CD8-positive, alpha-beta memory T cell (primary cell): ENCODE measurements at regions not wholly inside any gene's neighbourhood (a gene's known extent, or its start where the extent isn't known, plus 50 kb on each side); places are given as distances from the start of the nearest gene placed in this dataset.

Experiments used
- CTCF ChIA-PET: fragments of 350-600 bp; sonication (Branson Sonifier 250); formaldehyde crosslinking; loops from one replicate; lab custom pipeline; 2021; ENCODE audit warnings: antibody characterized with exemption; lab: Charles Lee
- POLR2A ChIA-PET: fragments of 350-600 bp; sonication (Branson Sonifier 250); formaldehyde crosslinking; loops from one replicate; lab custom pipeline; 2021; ENCODE audit warnings: antibody characterized with exemption; lab: Charles Lee
- DNase-seq, 5 donors: peaks; one replicate each; pipeline versions ENCODE4 v3.0.0 to v3.0.0-alpha.2; 2020 to 2022; ENCODE audit warnings: mixed read lengths in 1 of 5
- H3K27ac ChIP-seq: one replicate; pipeline ENCODE4 v1.7.0; 2013; ENCODE audit warnings: low read depth, mild to moderate bottlenecking, low read length, moderate library complexity
- H3K27me3 ChIP-seq: 2 replicates; pipeline ENCODE4 v1.7.0; 2013; ENCODE audit warnings: low read length, mild to moderate bottlenecking; ENCODE audit not compliant: insufficient read depth, poor library complexity, severe bottlenecking
- H3K36me3 ChIP-seq: 2 replicates; pipeline ENCODE4 v1.7.0; 2013; ENCODE audit warnings: mild to moderate bottlenecking, low read length, moderate library complexity; ENCODE audit not compliant: insufficient read depth
- H3K4me1 ChIP-seq: 2 replicates; pipeline ENCODE4 v1.7.0; 2013; ENCODE audit warnings: mild to moderate bottlenecking, low read length, moderate library complexity; ENCODE audit not compliant: insufficient read depth
- H3K4me3 ChIP-seq: 2 replicates; pipeline ENCODE4 v1.7.0; 2013; ENCODE audit warnings: mild to moderate bottlenecking, low read length
- H3K9me3 ChIP-seq: 2 replicates; pipeline ENCODE4 v1.7.0; 2013; ENCODE audit warnings: mild to moderate bottlenecking, low read length
- H3K27ac Mint-ChIP-seq, 8 donors: one replicate each; pipeline ENCODE4 v1.8.0; 2020 to 2021; ENCODE audit warnings: mixed read lengths in 8 of 8, mild to moderate bottlenecking in 6 of 8, inconsistent platforms in 3 of 8, moderate library complexity in 3 of 8
- H3K27me3 Mint-ChIP-seq, 2 donors: one replicate each; pipeline ENCODE4 v1.8.0; 2020 to 2021; ENCODE audit warnings: mixed read lengths in 2 of 2, mild to moderate bottlenecking in 1 of 2, moderate library complexity in 1 of 2
- H3K36me3 Mint-ChIP-seq, 3 donors: one replicate each; pipeline ENCODE4 v1.8.0; 2020 to 2021; ENCODE audit warnings: mixed read lengths in 3 of 3, inconsistent platforms in 1 of 3, mild to moderate bottlenecking in 1 of 3
- H3K4me1 Mint-ChIP-seq, 3 donors: one replicate each; pipeline ENCODE4 v1.8.0; 2020 to 2021; ENCODE audit warnings: mixed read lengths in 3 of 3, inconsistent platforms in 1 of 3, mild to moderate bottlenecking in 1 of 3
- H3K4me3 Mint-ChIP-seq, 7 donors: one replicate each; pipeline ENCODE4 v1.8.0; 2020 to 2021; ENCODE audit warnings: mixed read lengths in 7 of 7, mild to moderate bottlenecking in 6 of 7, moderate library complexity in 4 of 7, inconsistent platforms in 2 of 7
- H3K9me3 Mint-ChIP-seq, 5 donors: one replicate each; pipeline ENCODE4 v1.8.0; 2020 to 2022; ENCODE audit warnings: mixed read lengths in 5 of 5, mild to moderate bottlenecking in 3 of 5, moderate library complexity in 2 of 5, inconsistent platforms in 1 of 5

GRCh38 chr1:186571771-186572170 lies 108.5 kb downstream of the PTGS2 start:
- no peak overlapping the region for H3K27ac Mint-ChIP-seq
- Histone ChIP-seq H3K36me3 (no peaks in the 10 kb centered on the region), H3K9me3 (no peaks in the 10 kb centered on the region), H3K4me3 (no peak overlapping the region), H3K27ac (no peak overlapping the region), H3K4me1 (no peaks in the 10 kb centered on the region), H3K27me3 (no peaks in the 10 kb centered on the region)
- H3K27me3 Mint-ChIP-seq: peaks cover 0 to 2% of the 10 kb centered on the region in 2 donors
- no peaks in the 10 kb centered on the region for H3K36me3 Mint-ChIP-seq
- H3K4me1 Mint-ChIP-seq: no peaks in the 10 kb centered on the region
- no peaks in the 10 kb centered on the region for H3K9me3 Mint-ChIP-seq
- POLR2A ChIA-PET: no interaction called here
- DNase-seq: no peak
- H3K4me3 Mint-ChIP-seq: no peak overlapping the region
- CTCF ChIA-PET: no interaction called here

GRCh38 chr1:186569856-186570255 lies 108.9 kb upstream of the PDC start:
- no peaks in the 10 kb centered on the region for H3K4me1 ChIP-seq
- no peaks in the 10 kb centered on the region for H3K9me3 ChIP-seq
- ChIA-PET POLR2A (no interaction called here), CTCF (no interaction called here)
- no peak overlapping the region for H3K27ac ChIP-seq
- Mint-ChIP-seq H3K27ac (no peak overlapping the region), H3K36me3 (no peaks in the 10 kb centered on the region), H3K9me3 (no peaks in the 10 kb centered on the region), H3K4me3 (no peak overlapping the region), H3K4me1 (no peaks in the 10 kb centered on the region), H3K27me3 (peaks cover 0 to 2% of the 10 kb centered on the region in 2 donors)
- H3K4me3 ChIP-seq: no peak overlapping the region
- H3K27me3 ChIP-seq: no peaks in the 10 kb centered on the region
- no peak for DNase-seq
- no peaks in the 10 kb centered on the region for H3K36me3 ChIP-seq

GRCh38 chr1:186568221-186568620 lies 107.3 kb upstream of the PDC start:
- POLR2A ChIA-PET: no interaction called here
- Mint-ChIP-seq H3K9me3 (no peaks in the 10 kb centered on the region), H3K4me3 (no peak overlapping the region), H3K27me3 (peaks cover 0 to 2% of the 10 kb centered on the region in 2 donors), H3K4me1 (no peaks in the 10 kb centered on the region), H3K36me3 (no peaks in the 10 kb centered on the region), H3K27ac (no peak overlapping the region)
- Histone ChIP-seq H3K27ac (no peak overlapping the region), H3K27me3 (no peaks in the 10 kb centered on the region), H3K9me3 (no peaks in the 10 kb centered on the region), H3K4me1 (no peaks in the 10 kb centered on the region), H3K36me3 (no peaks in the 10 kb centered on the region), H3K4me3 (no peak overlapping the region)
- CTCF ChIA-PET: no interaction called here
- DNase-seq: no peak

DNA sequence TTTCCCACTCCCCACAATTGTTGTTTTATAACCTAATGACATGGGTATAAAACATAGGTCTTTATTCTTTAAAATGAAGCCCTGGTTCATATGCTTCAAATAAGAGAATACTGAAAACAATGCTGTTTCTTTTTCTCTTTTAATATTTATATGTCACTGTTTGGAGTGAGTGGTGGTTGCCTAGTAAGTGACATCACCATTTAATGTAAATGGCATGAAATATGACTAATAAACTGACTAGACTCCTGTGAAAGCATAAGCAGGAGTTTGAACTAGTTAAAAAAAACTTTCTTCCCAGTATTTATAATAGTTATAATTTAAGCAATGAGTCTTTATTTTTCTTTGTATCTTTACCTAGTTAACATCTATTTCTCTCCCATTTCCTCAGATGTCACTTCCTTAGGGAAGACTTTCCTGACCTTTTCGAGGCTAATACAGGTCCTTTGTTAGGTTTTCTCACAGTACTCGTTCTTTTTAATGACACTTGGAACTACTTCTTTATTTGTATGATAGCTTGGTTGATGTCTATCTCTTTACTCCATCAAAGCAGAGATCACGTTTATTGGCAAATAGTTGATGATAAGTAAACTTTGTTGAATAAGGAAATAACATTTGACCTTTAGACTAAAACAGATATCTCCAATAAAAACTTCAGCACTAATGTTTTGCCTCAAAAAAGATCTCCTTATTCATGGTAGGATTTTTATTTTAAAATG lies 105.4 kb upstream of the PDC start:
- Histone ChIP-seq H3K4me1 (no peaks in the 10 kb centered on the region), H3K4me3 (no peak overlapping the region), H3K27ac (no peak overlapping the region), H3K27me3 (no peaks in the 10 kb centered on the region), H3K9me3 (no peaks in the 10 kb centered on the region), H3K36me3 (no peaks in the 10 kb centered on the region)
- H3K9me3 Mint-ChIP-seq: no peaks in the 10 kb centered on the region
- no peaks in the 10 kb centered on the region for H3K36me3 Mint-ChIP-seq
- POLR2A ChIA-PET: no interaction called here
- H3K27me3 Mint-ChIP-seq: peaks cover 0 to 2% of the 10 kb centered on the region in 2 donors
- DNase-seq: no peak
- H3K4me3 Mint-ChIP-seq: no peak overlapping the region
- H3K27ac Mint-ChIP-seq: no peak overlapping the region
- H3K4me1 Mint-ChIP-seq: no peaks in the 10 kb centered on the region
- CTCF ChIA-PET: no interaction called here

- Histone ChIP-seq H3K36me3 (no peaks in the 10 kb centered on the region), H3K9me3 (no peaks in the 10 kb centered on the region), H3K4me1 (no peaks in the 10 kb centered on the region), H3K27me3 (no peaks in the 10 kb centered on the region), H3K4me3 (no peak overlapping the region), H3K27ac (no peak overlapping the region)
- H3K4me3 Mint-ChIP-seq: no peak overlapping the region
- no peak overlapping the region for H3K27ac Mint-ChIP-seq
- DNase-seq: no peak
- ChIA-PET POLR2A (no interaction called here), CTCF (no interaction called here)
- H3K27me3 Mint-ChIP-seq: peaks cover 0 to 2% of the 10 kb centered on the region in 2 donors
- H3K4me1 Mint-ChIP-seq: no peaks in the 10 kb centered on the region
- H3K36me3 Mint-ChIP-seq: no peaks in the 10 kb centered on the region
- H3K9me3 Mint-ChIP-seq: no peaks in the 10 kb centered on the region
These were observed 103.7 kb upstream of the PDC start for GRCh38 chr1:186564582-186564981.

GRCh38 chr1:186559601-186560116 lies 98.7 kb upstream of the PDC start:
- CTCF ChIA-PET: no interaction called here
- H3K27ac Mint-ChIP-seq: no peak overlapping the region
- H3K4me1 Mint-ChIP-seq: no peaks in the 10 kb centered on the region
- Histone ChIP-seq H3K4me1 (no peaks in the 10 kb centered on the region), H3K27me3 (no peaks in the 10 kb centered on the region), H3K4me3 (no peak overlapping the region), H3K27ac (no peak overlapping the region), H3K9me3 (no peaks in the 10 kb centered on the region), H3K36me3 (no peaks in the 10 kb centered on the region)
- H3K9me3 Mint-ChIP-seq: no peaks in the 10 kb centered on the region
- H3K4me3 Mint-ChIP-seq: no peak overlapping the region
- POLR2A ChIA-PET: no interaction called here
- no peaks in the 10 kb centered on the region for H3K27me3 Mint-ChIP-seq
- H3K36me3 Mint-ChIP-seq: no peaks in the 10 kb centered on the region
- no peak for DNase-seq

DNA sequence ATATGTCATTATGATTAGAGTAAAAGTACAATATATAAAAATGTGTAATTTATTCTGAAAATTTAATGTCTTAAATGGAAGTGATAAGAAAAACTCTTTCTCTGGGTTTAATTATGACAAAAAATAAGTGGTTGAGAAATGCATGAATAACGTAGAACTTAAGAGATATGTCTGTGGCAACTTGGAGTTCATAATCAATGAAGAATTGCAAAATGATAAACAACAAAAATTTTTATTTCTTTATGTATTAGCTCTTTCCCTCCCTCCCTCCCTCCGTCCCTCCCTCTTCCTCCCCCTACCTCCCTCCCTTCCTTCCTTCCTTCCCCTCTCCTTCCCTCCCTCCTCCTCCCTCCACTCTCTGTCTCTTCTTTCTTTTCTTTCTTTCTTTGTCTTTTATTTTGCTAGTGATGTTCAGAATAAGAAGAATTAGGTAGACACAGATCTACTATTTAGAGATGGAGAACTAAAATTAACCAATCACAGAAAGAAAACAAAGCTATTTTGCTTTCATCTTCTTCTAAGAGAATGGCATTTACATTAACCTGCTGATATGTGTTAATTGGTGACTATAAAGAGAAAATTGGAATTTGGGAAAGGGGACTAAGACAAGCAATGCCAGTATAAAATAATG lies 96.3 kb upstream of the PDC start:
- H3K27ac Mint-ChIP-seq: no peak overlapping the region
- ChIA-PET CTCF (no interaction called here), POLR2A (no interaction called here)
- H3K36me3 ChIP-seq: no peaks in the 10 kb centered on the region
- peaks cover 3 to 11% (median 6%) of the 10 kb centered on the region in 5 donors for H3K9me3 Mint-ChIP-seq
- no peak for DNase-seq
- H3K27me3 ChIP-seq: no peaks in the 10 kb centered on the region
- H3K9me3 ChIP-seq: peaks cover 4% of the 10 kb centered on the region
- H3K27me3 Mint-ChIP-seq: peaks cover 0 to 6% of the 10 kb centered on the region in 2 donors
- no peaks in the 10 kb centered on the region for H3K4me1 ChIP-seq
- no peaks in the 10 kb centered on the region for H3K4me1 Mint-ChIP-seq
- no peaks in the 10 kb centered on the region for H3K36me3 Mint-ChIP-seq
- H3K4me3 Mint-ChIP-seq: no peak overlapping the region
- H3K27ac ChIP-seq: no peak overlapping the region
- H3K4me3 ChIP-seq: no peak overlapping the region

- peaks cover 19 to 30% (median 23%) of the 10 kb centered on the region in 5 donors for H3K9me3 Mint-ChIP-seq
- no peak overlapping the region for H3K27ac Mint-ChIP-seq
- Histone ChIP-seq H3K27ac (no peak overlapping the region), H3K27me3 (no peaks in the 10 kb centered on the region), H3K4me3 (no peak overlapping the region), H3K36me3 (no peaks in the 10 kb centered on the region), H3K9me3 (peaks cover 7% of the 10 kb centered on the region), H3K4me1 (no peaks in the 10 kb centered on the region)
- H3K4me1 Mint-ChIP-seq: no peaks in the 10 kb centered on the region
- peaks cover 0 to 5% (median 3%) of the 10 kb centered on the region in 3 donors for H3K36me3 Mint-ChIP-seq
- no peak overlapping the region for H3K4me3 Mint-ChIP-seq
- H3K27me3 Mint-ChIP-seq: peaks cover 2 to 6% of the 10 kb centered on the region in 2 donors
- ChIA-PET POLR2A (no interaction called here), CTCF (no interaction called here)
- DNase-seq: no peak
These were observed 89.9 kb upstream of the PDC start for GRCh38 chr1:186550832-186551231.
